ENCODE measurements at regions not wholly inside any gene's neighbourhood (a gene's known extent, or its start where the extent isn't known, plus 50 kb on each side); places are given as distances from the start of the nearest gene placed in this dataset.

- H3K79me2 ChIP-seq (ENCODE audit: low read length): no peaks in the 10 kb centered on the region
- H2AFZ ChIP-seq (ENCODE audit: low read depth, low read length): no peak overlapping the region
- no peak overlapping the region for H3K27ac ChIP-seq (ENCODE audit: low read length)
- no peak overlapping the region for H3K4me3 ChIP-seq (ENCODE audit: low read length)
- H3K36me3 ChIP-seq (replicated peaks; ENCODE audit: low read depth, low read length): peaks cover 4% of the 10 kb centered on the region
- no peak for TF ChIP-seq EZH2phosphoT487 (IDR thresholded peaks at IDR 0.05; ENCODE audit: low read depth)
- TF ChIP-seq CTCF (IDR thresholded peaks at IDR 0.05; ENCODE audit: low read depth, low read length): no peak
- H3K9me3 ChIP-seq (ENCODE audit: insufficient read depth, low read length): peaks cover 22% of the 10 kb centered on the region; the same call in 1 of the 2 replicates
- no peaks in the 10 kb centered on the region for H4K20me1 ChIP-seq (ENCODE audit: insufficient read depth, low read length)
- H3K4me2 ChIP-seq (ENCODE audit: low read length): no peak overlapping the region
- H3K27me3 ChIP-seq (ENCODE audit: low read depth, low read length): no peaks in the 10 kb centered on the region
- H3K4me1 ChIP-seq (ENCODE audit: low read length): peaks cover 2% of the 10 kb centered on the region; the same call in 1 of the 2 replicates
- H3K9ac ChIP-seq (ENCODE audit: low read length): no peak overlapping the region
Measured at GRCh38 chr12:69189378-69189978, 49.9 kb upstream of the CPSF6 start.

Data from OCI-LY3 (cell line).